Stimulated activated CD4-positive, alpha-beta T cell treated with anti-CD3 and anti-CD28 coated beads, Interleukin-12 subunit alpha, Interleukin-12 subunit beta, amount 100 ng/mL, for 48 hours (primary cell): ENCODE measurements at regions not wholly inside any gene's neighbourhood (a gene's known extent, or its start where the extent isn't known, plus 50 kb on each side); places are given as distances from the start of the nearest gene placed in this dataset.
"Not testable (repeated sequence)": the region's sequence is repeated elsewhere in the genome, so short reads cannot be mapped to it uniquely, and the experiment has no call there.

ENCODE experiments used
- DNase-seq, 3 donors: peaks; one replicate each; pipeline ENCODE4 v3.0.0-alpha.2; 2020; ENCODE audit warnings: low read depth in 2 of 3, low spot score in 1 of 3

DNA sequence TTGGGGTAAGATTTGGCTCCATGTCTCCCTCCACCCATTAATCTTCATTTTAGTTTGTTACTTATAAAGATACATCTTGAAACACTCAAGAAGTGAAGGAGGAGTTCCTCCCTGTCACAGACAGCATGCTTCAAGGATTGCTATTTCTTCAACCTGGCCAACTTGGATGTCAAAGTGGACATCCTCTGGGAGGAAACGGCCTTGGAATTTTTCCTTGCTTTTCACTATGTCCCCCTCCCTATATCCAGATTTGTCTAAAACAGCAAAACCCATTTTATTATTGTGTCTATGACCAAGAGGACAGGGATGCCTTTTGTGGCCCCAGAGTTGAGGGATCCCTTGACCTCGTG lies 242.9 kb downstream of the LPIN1 start:
- DNase-seq = no peak

DNA sequence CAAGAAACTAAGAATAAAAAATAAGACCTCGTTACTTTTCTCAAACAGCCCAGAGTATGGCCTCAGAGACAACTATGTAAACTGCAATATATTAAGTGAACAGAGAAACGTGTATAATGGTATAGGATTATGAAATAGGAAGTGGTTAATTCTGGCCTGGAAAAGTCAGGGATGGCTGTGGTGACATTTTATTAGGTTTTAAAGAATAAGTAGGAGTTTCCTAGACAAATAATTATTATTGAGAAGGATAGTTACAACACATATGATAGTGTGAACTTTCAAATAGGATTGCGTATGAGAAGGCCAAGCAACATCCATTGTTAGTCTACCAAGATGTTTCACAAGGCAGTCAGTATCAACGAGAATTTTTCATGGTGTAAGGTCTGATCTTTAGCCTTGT lies 244.1 kb downstream of the LPIN1 start:
- no peak for DNase-seq

DNA sequence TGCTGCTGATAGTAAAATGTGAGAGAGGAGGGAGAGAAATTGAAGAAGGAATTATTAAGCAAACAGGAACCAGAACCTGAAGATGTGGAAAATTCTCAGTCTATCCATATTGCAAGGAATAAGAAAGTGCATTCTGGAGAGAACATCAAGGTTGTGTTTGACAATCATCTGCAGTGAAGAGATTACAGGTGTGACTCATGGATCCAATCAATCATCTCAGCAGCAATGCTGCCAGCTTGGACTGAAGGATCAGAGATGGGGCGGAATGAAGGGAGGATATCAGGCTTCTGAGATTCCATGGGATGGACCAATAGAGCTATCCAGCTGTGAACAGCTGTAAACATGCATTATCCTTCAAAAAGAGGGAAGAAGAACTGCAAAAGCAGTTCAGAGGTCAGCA lies 247.3 kb downstream of the LPIN1 start:
- DNase-seq = no peak

DNA sequence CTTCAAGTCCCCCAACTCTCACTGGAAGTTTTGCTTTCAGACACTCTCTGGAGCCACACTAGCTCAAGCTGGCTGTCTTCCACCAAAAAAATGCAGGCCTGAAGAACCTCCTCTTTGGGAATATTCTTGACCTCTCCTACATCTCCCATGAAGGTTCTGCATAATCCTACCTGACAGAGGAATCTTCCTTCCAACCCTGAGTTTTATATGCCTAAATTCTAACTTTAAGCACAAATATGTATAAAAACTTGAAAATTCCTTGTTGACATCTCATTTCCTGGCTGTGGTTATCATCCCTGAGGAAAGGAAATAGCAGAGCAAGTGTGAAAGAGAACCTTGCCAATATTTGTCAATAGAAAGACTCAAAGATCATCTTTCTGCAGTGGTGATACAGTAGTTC lies 249.0 kb downstream of the LPIN1 start:
- no peak for DNase-seq

DNA sequence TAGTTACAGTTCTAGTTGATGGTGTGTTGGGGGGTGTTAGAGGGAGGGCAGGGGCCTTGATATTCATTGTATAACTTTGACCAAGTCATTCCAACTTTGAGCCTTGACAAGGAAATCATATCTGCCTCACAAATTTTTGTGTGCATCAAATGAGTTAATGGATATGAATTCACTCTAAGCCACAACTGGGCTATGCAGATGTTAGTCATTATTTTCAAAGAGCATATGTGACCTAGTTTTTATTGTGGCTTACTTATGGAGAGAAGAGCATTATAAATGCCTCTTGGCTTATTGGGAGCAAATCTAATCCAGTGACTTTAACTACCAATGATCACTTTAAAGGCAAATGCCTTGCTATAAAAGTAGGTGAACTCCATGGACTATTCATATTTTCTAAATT lies 250.2 kb downstream of the LPIN1 start:
- no peak for DNase-seq

DNA sequence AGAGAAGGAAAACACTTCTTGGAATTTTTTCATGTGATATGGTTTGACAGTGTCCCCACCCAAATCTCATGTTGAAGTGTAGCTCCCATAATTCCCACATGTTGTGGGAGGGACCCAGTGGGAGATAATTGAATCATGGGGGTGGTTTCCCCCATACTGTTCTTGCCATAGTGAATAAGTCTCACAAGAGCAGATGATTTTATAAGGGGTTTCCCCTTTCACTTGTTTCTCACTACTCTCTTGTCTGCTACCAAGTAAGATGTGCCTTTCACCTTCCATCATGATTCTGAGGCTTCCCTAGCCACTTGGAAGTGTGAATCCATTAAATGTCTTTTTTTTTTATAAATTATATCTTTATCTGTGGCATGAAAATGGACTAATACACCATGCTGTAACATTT lies 250.7 kb downstream of the LPIN1 start:
- no peak for DNase-seq

DNA sequence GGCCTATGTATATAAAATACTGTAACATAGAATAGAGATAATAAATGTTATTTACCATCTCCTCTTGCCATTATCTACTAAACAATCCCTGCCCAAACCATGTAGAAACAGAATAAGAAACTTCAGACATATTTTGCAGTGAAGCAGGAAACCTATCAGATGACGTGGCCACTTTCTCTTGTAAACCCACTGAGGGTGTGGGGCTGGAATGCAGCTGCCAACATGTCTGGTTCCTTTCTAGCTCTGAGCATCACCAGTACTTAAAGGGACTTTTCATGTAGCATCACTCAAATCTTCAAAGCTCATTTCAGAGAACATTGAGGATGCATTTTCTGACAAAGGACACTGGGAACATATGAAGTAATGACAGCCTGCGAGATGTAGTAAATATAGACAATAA lies 251.8 kb downstream of the LPIN1 start:
- no peak for DNase-seq

DNA sequence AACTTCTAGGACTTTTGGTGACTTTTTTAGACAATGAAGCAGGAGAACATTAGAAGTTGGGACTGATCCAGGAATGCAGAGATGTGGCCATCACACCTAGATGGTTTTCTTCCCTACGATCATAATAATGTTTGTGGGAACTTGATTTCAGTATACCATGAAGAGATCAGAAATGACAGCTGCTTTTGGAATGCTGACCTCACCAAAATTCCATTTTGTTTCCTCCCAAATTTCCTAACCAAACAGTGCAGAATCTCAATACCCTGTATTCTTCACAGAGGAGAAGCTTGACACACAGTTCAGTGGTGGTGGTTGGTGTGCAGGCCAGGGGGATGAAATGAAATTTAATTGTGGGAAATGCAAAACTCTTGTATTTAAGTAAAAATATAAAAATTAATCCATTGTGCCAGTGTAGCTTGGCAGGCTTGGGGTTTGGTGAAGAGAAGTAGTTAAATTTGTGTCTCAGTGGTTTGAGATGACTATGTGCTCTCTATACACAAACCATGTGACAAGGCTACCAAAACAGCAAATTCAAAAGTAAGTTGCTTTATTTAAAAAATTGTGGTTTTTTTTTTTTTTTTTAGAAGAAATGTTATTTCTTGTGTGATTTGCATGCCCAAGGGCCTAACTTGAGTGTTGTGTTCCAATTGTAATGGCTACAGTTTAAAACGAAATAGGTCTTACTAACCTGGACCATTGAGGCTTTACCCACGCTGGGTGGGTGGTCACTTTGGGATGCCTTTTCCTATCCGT lies 252.4 kb downstream of the LPIN1 start:
- no peak for DNase-seq

DNA sequence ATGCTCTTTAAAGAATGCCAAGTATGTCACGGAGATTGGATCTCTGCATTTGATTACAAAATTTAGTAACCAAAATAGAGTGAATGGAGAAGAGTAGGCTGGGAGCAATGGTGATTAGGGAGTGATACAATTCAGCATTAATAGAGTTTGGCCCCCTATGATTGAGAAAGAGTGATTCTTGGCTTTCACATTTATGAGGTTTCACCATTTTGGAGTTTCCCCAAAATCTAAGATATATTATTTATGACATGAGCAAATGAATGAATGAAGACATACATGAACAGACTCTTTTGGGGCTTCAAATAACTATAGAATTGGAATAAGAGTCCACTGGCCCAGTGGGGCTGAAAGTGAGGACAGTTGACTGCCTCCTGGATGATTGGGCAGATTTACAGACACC lies 255.2 kb downstream of the LPIN1 start:
- DNase-seq = no peak

DNA sequence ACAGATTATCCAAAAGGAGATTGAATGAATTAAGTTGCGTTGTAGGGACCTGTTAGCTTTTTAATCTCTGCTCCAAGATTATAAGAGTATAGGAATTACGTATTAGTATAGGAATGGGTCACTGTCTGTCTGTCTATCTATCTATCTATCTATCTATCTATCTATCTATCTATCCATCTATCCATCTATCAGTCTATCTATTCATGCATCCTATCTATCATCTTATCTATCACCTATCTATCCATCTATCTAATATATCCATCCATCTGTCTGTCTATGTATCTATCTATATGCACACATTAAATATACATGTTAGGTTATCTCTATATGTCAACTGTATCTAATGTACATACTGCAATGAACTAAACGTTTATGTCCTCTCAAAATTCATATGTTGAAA lies 255.8 kb downstream of the LPIN1 start:
- no peak for DNase-seq

DNA sequence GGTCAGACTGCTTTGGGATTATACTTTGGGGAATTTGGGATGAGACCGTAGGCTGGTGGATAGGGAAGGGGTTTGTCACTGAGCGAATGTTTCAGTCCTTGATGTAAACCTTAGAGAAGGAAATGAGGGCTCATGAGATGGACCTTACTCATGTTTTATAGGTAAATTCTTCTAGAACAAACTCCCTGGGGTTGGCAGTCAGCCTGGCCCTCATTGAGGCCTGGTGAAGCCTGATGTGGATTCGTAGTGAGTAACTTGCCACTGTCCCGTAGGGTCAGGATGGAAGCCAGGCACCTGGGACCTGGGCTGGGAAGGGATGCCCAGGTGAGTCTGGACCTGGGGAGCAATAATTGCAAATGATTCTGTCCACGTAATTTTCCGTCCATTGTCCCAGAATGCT lies 258.3 kb downstream of the LPIN1 start:
- DNase-seq = no peak

DNA sequence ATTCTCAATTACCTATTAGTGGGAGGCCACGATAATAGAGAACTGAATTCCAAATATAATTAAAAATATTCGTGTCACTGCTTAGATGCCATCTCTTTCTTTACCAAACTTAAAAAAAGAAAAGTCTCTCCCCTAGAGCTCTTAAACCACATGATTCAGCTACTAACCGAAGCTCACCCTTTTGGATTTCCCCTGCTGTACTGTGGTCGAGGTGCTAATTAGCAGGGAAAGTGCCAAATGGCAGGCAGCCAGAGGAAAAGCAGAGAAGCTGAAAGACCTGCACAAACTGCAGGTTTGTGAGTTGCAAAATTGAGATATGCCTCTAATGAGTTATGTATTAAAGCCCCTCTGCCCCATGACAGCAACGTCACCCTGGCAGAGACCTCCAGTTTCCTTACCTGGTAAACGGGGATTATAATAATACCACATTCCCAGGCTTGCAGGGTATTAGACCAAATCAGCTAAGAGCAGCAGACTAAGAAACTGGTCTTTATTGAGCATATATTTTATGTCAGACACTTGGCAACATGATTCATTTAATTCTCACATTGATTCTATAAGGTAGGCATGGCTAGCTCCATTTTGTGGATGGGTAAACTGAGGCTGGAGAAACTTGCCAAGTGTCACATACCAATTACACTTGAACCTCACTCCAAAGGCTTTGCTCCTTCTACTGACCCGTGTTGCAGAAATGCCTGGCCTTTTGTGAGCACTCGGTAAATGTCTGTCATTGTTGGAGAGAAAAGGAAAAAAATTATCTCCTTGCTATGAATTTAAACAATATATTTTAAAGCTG lies 259.7 kb downstream of the LPIN1 start:
- peak; percentile 55 to 68 (median 57) for DNase-seq

DNA sequence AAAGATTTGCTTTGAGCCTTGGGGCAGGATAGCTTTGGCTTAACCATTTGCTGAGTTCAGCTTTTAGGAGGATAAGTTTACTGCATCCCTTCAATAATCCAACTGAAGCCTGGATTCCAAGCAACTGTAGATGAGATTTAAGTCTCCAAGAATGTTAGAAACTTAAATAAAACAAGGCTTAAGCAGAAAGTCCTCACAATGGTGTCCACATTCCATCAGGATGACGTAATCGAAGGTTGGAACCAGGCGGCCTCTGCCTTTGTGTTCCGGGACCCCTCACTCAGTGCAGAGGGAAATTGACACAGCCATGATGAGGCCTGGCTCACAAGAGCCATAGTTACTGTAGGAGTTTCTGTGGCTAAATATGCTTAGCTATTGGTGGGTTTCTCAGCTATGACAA lies 260.4 kb downstream of the LPIN1 start:
- DNase-seq = no peak

DNA sequence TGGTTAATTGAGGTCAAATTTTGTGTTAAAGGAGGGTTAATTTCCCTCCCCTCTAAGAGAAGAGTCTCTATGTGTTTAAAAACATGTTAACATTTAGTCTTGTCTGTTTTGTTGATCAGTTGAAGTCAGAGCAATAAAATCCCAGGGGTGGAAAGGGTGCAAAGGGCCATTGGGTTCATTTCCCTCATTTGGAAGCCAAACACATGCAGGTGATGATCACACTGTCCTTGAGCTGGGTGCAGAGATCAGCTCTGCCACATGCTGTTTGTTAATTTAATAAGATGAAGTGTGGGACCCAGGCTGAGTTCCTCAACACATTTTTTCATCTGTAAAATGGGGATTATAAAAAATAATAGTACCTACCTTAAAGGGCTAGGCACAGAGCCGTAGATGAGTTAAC lies 260.9 kb downstream of the LPIN1 start:
- no peak for DNase-seq

DNA sequence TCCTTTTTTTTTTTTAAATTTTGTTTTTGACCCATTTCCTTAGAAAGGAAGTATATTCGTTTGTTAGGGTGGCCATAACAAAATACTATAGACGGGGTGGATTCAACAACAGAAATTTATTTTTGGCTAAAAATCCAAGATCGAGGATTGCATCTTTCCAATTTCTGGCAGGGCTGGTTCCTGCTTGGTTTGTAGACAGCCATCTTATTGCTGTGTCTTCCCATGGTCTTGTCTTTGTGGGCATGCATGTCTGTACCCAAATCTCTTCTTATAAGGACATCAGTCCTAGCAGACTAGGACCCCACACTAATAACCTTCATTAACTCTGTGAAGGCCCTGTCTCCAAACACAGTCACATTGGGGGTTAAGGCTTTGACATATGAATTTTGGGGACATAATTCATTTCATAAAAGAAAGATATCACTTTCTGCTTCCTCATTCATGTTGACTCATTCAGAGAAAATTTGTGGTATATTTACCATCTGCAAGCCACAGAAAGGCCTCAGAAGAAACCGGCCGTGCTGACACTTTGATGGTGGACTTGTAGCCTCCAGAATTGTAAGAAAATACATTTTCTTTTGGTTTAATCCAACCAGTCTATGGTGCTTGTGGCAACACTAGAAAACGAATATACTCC lies 262.1 kb downstream of the LPIN1 start:
- DNase-seq = no peak

DNA sequence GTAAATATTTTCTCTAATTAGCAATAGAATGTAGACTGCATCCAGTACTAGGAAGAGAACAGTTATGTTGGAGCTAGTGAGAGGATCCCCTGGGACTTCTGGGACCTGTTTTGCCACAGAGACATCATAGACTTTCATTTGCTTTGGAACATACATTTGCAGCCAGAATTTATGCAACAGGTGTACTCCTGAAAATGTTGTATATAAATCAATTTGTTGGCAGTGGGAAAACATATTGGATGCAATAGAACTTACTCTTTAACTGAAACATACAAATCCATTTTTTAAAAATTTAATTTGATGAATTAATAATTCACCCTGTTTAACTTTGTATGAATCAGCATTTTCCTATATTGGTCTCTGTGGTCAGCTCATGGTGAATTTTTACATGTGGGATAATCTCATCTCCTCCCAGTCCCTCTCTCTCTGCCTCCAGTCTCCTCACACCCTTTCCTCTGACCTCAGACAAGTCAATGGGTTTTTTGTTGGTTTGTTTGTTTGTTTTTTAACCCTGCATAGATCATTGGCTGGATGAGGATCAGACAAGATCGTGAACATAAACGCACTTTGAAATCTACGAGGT lies 263.0 kb downstream of the LPIN1 start:
- no peak for DNase-seq

DNA sequence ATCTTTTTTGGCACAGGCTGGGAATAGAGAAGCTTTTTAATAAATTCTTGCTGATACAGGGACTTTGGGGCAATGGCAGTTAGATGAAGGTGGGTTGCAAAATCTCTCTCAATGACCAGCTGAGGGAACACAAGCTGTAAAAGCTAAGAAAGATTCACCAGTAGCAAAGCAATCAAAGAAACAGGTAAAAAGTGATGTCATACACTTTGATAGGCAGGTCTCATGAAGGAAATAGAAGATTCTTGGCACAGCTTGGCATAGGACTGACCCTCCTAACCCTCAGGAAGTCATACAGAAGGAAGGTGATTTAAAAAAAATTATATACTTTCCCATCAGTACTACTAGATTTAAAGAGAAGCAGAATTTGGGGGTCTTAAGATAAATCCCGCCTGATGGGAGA lies 263.6 kb downstream of the LPIN1 start:
- no peak for DNase-seq

DNA sequence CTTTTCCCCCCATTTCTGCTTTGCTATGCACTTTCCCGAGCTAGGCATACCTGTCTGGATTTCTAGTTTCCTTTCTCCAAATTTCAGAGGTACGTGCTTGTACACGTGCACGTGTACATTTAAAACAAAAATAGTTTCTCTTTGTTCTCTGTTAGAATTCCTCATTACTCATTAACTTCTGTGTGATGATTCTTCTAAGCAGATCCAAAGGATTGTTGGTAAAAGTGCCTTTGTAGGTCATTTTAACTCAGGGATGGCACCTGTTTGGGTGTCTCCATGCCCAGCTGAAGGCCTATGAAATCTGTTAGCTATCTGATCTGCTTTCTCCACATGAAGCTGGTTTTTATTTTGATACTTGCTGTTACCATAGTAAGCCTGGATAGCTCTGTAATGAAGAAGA lies 264.3 kb downstream of the LPIN1 start:
- DNase-seq = no peak

DNA sequence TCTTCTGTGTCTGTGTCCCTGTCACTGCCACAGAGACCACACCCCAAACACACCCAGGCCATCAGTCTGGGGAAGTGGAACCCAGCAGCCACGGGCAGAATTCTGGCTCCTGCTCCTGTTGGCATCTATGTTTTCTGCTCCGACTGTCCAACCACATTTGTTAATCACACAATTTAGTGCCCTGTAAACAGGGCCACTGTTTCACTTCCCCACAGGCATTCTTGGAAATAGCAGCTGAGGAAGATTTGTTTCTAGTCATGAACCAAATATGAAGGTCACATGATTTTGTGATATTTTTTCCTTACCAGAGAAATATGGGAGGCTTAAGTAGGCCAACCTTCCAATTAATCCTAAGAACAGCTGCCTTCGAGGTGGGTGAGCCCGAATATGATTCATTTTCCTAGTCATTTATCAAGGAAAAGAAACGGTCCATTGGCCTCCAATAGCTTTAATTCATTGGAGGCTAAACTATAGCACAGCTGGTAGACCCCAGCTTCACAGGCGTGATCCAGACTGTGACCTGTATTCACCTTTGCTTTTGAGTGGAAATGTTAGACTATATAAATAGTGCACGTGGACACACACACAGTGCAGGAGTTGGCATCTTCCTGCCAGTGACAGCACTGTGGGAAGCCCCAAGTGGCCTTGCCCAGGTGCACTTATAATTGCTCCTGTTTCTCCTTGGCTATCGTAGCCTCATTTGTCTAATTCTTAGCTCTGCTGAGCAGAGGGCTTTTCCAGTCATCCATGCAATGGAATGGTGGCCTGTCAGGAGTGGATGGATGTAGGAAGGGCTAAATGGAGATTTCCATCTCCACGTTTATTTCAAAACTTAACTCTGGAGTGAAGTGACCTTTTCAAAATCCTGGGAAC lies 267.9 kb downstream of the LPIN1 start:
- no peak for DNase-seq

DNA sequence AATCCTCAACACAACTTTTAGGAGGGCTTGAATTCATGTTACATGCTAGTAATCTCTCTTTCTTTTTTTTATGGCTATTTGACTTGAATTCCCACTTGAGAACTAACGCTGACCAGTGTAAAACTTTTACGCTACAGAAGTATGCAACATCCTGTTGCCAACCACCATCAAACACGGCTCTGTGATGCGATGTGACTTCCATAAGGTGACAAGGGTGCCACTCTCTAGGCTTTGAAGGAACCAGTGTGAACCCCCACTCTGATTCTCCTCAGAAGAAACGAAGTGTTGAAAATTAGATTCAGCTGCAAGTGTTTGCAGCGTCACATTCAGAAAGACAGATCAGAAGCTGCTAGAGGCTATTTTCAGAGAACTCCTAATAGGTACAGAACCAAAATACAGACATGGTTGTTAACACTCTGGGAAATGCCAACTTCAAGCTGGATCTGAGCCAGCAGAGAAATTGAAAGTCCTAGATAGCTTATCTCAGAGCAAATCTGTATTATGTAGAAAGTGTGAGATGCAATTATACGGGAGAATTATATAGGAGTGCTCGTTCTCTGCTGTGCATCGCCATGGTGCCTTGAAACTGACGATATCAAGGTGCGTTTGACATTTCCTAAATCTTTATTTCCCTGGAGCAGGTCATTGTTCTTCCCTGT lies 271.2 kb downstream of the LPIN1 start:
- no peak for DNase-seq

DNA sequence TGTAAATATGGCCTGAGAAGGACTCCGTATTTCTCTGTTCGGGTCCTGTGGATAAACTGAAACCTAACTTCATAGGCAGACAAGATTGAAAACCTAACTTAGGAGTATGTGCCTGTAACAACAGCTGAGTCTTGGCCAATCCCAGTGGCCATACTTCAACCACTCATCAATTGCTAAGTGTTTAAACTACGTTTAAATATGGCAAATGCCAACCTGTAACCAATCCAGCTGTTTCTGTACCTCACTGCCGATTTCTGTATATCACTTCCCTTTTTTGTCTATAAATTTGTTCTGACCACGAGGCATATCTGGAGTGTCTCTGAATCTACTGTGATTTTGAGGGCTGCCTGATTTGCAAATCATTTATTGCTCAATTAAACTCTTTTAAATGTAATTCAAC lies 272.3 kb downstream of the LPIN1 start:
- DNase-seq = not testable (repeated sequence)
